ENCODE measurements at regions not wholly inside any gene's neighbourhood (a gene's known extent, or its start where the extent isn't known, plus 50 kb on each side); places are given as distances from the start of the nearest gene placed in this dataset.

DNA sequence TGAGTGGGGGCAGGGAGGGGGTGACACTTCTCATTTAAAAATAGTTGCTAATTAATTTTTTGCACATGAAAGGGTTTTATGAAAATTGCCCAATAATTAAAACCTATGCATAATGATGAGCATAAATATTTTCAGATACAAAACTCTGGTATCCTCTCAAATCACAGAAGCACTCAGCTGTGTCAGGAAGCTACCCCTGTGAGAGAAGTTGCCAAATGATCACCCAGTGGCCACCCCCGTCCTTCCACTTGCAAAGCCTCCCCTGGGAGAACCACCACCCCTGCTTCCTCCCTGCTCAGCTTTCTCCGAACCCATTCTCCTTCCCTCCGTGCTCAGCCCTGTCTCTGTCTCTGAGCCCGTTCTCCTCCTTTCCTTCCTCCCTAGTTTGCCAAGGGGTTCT lies 400.2 kb upstream of the SALL3 start:
- H3K79me2 ChIP-seq (ENCODE audit: insufficient read depth, low read depth, low read length) = no peaks in the 10 kb centered on the region
- no peaks in the 10 kb centered on the region for H3K4me1 ChIP-seq (ENCODE audit: insufficient read depth, low read length, poor library complexity, severe bottlenecking)
- no peak for DNase-seq (ENCODE audit: low spot score)
- TF ChIP-seq, protein P1, sequence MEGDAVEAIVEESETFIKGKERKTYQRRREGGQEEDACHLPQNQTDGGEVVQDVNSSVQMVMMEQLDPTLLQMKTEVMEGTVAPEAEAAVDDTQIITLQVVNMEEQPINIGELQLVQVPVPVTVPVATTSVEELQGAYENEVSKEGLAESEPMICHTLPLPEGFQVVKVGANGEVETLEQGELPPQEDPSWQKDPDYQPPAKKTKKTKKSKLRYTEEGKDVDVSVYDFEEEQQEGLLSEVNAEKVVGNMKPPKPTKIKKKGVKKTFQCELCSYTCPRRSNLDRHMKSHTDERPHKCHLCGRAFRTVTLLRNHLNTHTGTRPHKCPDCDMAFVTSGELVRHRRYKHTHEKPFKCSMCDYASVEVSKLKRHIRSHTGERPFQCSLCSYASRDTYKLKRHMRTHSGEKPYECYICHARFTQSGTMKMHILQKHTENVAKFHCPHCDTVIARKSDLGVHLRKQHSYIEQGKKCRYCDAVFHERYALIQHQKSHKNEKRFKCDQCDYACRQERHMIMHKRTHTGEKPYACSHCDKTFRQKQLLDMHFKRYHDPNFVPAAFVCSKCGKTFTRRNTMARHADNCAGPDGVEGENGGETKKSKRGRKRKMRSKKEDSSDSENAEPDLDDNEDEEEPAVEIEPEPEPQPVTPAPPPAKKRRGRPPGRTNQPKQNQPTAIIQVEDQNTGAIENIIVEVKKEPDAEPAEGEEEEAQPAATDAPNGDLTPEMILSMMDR (conservative IDR thresholded peaks at IDR 0.05; ENCODE audit: low read length) = no peak
- no peak for TF ChIP-seq EZH2phosphoT487 (IDR thresholded peaks at IDR 0.05; ENCODE audit: borderline replicate concordance, low read depth, low read length)
- CTCF ChIA-PET (ENCODE audit: unreplicated experiment) = no interaction called here
- H3K27ac ChIP-seq (ENCODE audit: low read depth, low read length, poor library complexity, severe bottlenecking) = no peak overlapping the region
- POLR2A ChIA-PET = no interaction called here
- no peak overlapping the region for H2AFZ ChIP-seq (ENCODE audit: low read length)
- intact Hi-C loops (cut with micrococcal nuclease; ENCODE audit: unreplicated experiment) = no loop called here
- H3K4me2 ChIP-seq (ENCODE audit: low read length) = no peak overlapping the region
- BruUV-seq (replicated peaks) = no TSS peak
- no peak overlapping the region for H3K4me3 ChIP-seq (ENCODE audit: low read depth, low read length, poor library complexity, severe bottlenecking)
- no peaks in the 10 kb centered on the region for H4K20me1 ChIP-seq (ENCODE audit: insufficient read depth, low read length)
- no peaks in the 10 kb centered on the region for H3K9me3 ChIP-seq (ENCODE audit: low read length)
- no peaks in the 10 kb centered on the region for H3K9me2 ChIP-seq (ENCODE audit: insufficient read depth, low read length)
- H3K36me3 ChIP-seq (ENCODE audit: insufficient read depth, low read length) = no peaks in the 10 kb centered on the region

DNA sequence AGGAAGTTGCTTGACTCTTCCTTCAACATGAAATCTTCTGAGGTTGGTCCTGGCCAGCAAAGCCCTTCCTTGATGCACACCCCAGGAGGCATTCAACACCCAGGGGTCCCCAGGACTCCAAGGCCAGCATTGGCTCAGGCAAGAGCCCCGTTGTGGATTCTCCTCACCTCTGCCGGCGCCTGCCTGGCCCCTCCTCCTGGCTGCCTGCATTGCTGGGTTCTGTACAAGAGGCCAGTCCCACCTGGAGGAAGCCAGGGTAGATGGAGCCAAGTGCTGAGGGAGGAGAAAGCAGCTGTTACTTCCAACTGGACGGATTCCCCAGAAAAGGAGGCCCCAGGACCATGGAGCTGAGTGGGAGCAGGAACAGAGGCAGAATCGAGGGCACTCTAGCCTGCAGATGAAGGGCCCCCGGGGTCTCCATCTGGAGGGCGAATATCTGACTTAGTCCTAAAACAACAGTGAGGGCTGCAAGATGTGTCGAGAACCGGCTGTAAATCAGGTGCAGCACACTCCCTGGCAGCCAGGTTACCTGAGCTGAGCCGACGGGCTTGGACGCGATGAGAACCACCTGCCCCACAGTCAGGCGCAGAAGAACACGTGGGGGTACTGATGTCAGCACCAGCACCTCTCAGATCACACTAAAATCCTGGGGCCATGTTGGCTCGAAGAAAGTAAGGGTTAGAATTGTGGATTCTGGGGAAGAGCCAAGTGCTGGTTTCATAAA lies 399.6 kb upstream of the SALL3 start:
- Histone ChIP-seq H3K79me2 (ENCODE audit: insufficient read depth, low read depth, low read length) (no peaks in the 10 kb centered on the region), H3K27ac (ENCODE audit: low read depth, low read length, poor library complexity, severe bottlenecking) (no peak overlapping the region), H3K4me1 (ENCODE audit: insufficient read depth, low read length, poor library complexity, severe bottlenecking) (no peaks in the 10 kb centered on the region), H4K20me1 (ENCODE audit: insufficient read depth, low read length) (no peaks in the 10 kb centered on the region), H3K9me3 (ENCODE audit: low read length) (no peaks in the 10 kb centered on the region), H3K9me2 (ENCODE audit: insufficient read depth, low read length) (no peaks in the 10 kb centered on the region), H3K4me3 (ENCODE audit: low read depth, low read length, poor library complexity, severe bottlenecking) (no peak overlapping the region), H2AFZ (ENCODE audit: low read length) (no peak overlapping the region), H3K4me2 (ENCODE audit: low read length) (no peak overlapping the region), H3K36me3 (ENCODE audit: insufficient read depth, low read length) (no peaks in the 10 kb centered on the region)
- ChIA-PET POLR2A (no interaction called here), CTCF (ENCODE audit: unreplicated experiment) (no interaction called here)
- no TSS peak for BruUV-seq (replicated peaks)
- DNase-seq (ENCODE audit: low spot score) = no peak
- TF ChIP-seq EZH2phosphoT487 (IDR thresholded peaks at IDR 0.05; ENCODE audit: borderline replicate concordance, low read depth, low read length) = no peak
- TF ChIP-seq, protein P1 (conservative IDR thresholded peaks at IDR 0.05; ENCODE audit: low read length) = no peak
- intact Hi-C loops (cut with micrococcal nuclease; ENCODE audit: unreplicated experiment) = no loop called here

DNA sequence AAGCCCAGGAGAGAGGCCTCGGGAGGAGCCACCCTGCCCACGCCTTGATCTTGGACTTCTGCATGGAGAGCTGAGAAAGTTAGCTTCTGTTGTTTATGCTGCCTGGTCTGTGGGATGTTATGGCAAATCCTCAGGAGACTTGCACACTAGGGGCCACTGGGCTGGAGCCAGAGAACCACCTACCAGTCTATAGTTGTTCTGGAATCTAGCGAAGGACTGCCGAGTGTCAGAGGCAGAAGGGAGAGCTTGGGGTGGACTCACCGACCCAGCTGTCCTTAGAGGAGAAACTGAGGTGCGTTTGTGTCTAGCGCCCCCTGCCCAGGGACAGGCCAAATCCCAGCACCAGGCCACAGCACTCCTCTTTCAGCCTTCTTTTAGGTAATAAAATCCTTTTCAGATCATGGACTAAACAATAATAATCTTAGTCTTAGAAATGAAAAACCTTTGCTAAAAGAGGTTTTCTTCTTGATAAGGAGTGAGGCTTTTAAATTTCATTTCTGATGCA lies 398.7 kb upstream of the SALL3 start:
- no peak for DNase-seq (ENCODE audit: low spot score)
- Histone ChIP-seq H3K4me1 (ENCODE audit: insufficient read depth, low read length, poor library complexity, severe bottlenecking) (no peaks in the 10 kb centered on the region), H3K36me3 (ENCODE audit: insufficient read depth, low read length) (no peaks in the 10 kb centered on the region), H3K9me3 (ENCODE audit: low read length) (no peaks in the 10 kb centered on the region), H3K79me2 (ENCODE audit: insufficient read depth, low read depth, low read length) (no peaks in the 10 kb centered on the region), H3K4me2 (ENCODE audit: low read length) (no peak overlapping the region), H3K4me3 (ENCODE audit: low read depth, low read length, poor library complexity, severe bottlenecking) (no peak overlapping the region), H3K27ac (ENCODE audit: low read depth, low read length, poor library complexity, severe bottlenecking) (no peak overlapping the region), H4K20me1 (ENCODE audit: insufficient read depth, low read length) (no peaks in the 10 kb centered on the region), H2AFZ (ENCODE audit: low read length) (no peak overlapping the region), H3K9me2 (ENCODE audit: insufficient read depth, low read length) (no peaks in the 10 kb centered on the region)
- TF ChIP-seq EZH2phosphoT487 (IDR thresholded peaks at IDR 0.05; ENCODE audit: borderline replicate concordance, low read depth, low read length) = no peak
- TF ChIP-seq, protein P1 (conservative IDR thresholded peaks at IDR 0.05; ENCODE audit: low read length) = peak; percentile 18; the same call in 1 of the 2 replicates
- POLR2A ChIA-PET = no interaction called here
- intact Hi-C loops (cut with micrococcal nuclease; ENCODE audit: unreplicated experiment) = no loop called here
- BruUV-seq (replicated peaks) = no TSS peak
- CTCF ChIA-PET (ENCODE audit: unreplicated experiment) = no interaction called here
